GM21529 (cell line): ENCODE measurements at regions not wholly inside any gene's neighbourhood (a gene's known extent, or its start where the extent isn't known, plus 50 kb on each side); places are given as distances from the start of the nearest gene placed in this dataset.

Source experiments
- ATAC-seq: cut with Tn5 transposase; IDR thresholded peaks from one replicate; pipeline ENCODE4 v1.9.1; 2021; ENCODE audit not compliant: unreplicated experiment

- no peak for ATAC-seq
These were observed 425.4 kb downstream of the PLOD2 start for GRCh38 chr3:145735631-145736030.

- ATAC-seq = no peak
These were observed 423.0 kb downstream of the PLOD2 start for GRCh38 chr3:145737952-145738351.

GRCh38 chr3:145739926-145740325 is 421.1 kb downstream of the PLOD2 start:
- ATAC-seq = no peak

- no peak for ATAC-seq
These were observed 410.3 kb downstream of the PLOD2 start for GRCh38 chr3:145750657-145751056.

- no peak for ATAC-seq
These were observed 408.4 kb downstream of the PLOD2 start for GRCh38 chr3:145752576-145752975.

GRCh38 chr3:145754605-145755289 is 406.2 kb downstream of the PLOD2 start:
- no peak for ATAC-seq

- ATAC-seq = no peak
These were observed 400.9 kb downstream of the PLOD2 start for GRCh38 chr3:145760036-145760435.

GRCh38 chr3:145767909-145768308 is 393.1 kb downstream of the PLOD2 start:
- ATAC-seq = no peak

- ATAC-seq = peak; percentile 76
These were observed 384.1 kb downstream of the PLOD2 start for GRCh38 chr3:145776782-145777408.

GRCh38 chr3:145780301-145780700 is 380.7 kb downstream of the PLOD2 start:
- no peak for ATAC-seq

GRCh38 chr3:145785668-145786067 is 375.3 kb downstream of the PLOD2 start:
- no peak for ATAC-seq

GRCh38 chr3:145798007-145798406 is 363.0 kb downstream of the PLOD2 start:
- no peak for ATAC-seq

GRCh38 chr3:145798696-145799537 is 362.1 kb downstream of the PLOD2 start:
- no peak for ATAC-seq

GRCh38 chr3:145801696-145802095 is 359.3 kb downstream of the PLOD2 start:
- ATAC-seq = no peak

GRCh38 chr3:145807990-145808389 is 353.0 kb downstream of the PLOD2 start:
- no peak for ATAC-seq

GRCh38 chr3:145812391-145812790 is 348.6 kb downstream of the PLOD2 start:
- ATAC-seq = no peak

- ATAC-seq = no peak
These were observed 345.1 kb downstream of the PLOD2 start for GRCh38 chr3:145815707-145816413.

- ATAC-seq = no peak
These were observed 343.0 kb downstream of the PLOD2 start for GRCh38 chr3:145817870-145818483.

- no peak for ATAC-seq
These were observed 340.8 kb downstream of the PLOD2 start for GRCh38 chr3:145820170-145820569.

GRCh38 chr3:145842294-145842902 is 318.6 kb downstream of the PLOD2 start:
- no peak for ATAC-seq
